ENCODE measurements at regions not wholly inside any gene's neighbourhood (a gene's known extent, or its start where the extent isn't known, plus 50 kb on each side); places are given as distances from the start of the nearest gene placed in this dataset.

DNA sequence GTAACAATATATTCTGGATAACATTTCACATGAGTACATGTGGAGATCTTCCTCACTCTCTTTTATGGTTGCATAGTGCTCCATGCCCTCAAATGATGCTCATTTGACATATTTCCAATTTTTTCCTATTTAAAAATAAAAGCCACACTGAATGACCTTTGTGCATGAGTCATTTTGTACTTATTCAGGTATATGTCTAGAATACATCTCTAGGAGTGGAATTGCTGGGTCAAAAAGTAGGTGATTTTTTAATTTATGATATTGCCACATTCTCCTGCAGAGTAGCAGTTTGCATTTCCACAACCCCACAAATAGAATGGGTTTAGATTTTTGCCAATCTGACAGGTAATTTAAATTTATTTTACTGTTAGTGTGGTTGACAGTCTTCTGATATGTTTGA lies 104.8 kb downstream of the RPAP3 start:
- TF ChIP-seq, protein P1, sequence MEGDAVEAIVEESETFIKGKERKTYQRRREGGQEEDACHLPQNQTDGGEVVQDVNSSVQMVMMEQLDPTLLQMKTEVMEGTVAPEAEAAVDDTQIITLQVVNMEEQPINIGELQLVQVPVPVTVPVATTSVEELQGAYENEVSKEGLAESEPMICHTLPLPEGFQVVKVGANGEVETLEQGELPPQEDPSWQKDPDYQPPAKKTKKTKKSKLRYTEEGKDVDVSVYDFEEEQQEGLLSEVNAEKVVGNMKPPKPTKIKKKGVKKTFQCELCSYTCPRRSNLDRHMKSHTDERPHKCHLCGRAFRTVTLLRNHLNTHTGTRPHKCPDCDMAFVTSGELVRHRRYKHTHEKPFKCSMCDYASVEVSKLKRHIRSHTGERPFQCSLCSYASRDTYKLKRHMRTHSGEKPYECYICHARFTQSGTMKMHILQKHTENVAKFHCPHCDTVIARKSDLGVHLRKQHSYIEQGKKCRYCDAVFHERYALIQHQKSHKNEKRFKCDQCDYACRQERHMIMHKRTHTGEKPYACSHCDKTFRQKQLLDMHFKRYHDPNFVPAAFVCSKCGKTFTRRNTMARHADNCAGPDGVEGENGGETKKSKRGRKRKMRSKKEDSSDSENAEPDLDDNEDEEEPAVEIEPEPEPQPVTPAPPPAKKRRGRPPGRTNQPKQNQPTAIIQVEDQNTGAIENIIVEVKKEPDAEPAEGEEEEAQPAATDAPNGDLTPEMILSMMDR (IDR thresholded peaks at IDR 0.05), result no peak
- H3K36me3 Mint-ChIP-seq (ENCODE audit: low read depth), result peaks cover 9% of the 10 kb centered on the region
- H3K9me3 Mint-ChIP-seq, result peaks cover 4% of the 10 kb centered on the region
- no peak overlapping the region for H3K27ac Mint-ChIP-seq
- no peak for DNase-seq
- H3K4me1 Mint-ChIP-seq (ENCODE audit: low read depth), result peaks cover 12% of the 10 kb centered on the region
- no peak overlapping the region for H3K4me3 Mint-ChIP-seq
- H3K27me3 Mint-ChIP-seq (ENCODE audit: insufficient read depth), result no peaks in the 10 kb centered on the region; the same call in 1 of the 2 replicates

DNA sequence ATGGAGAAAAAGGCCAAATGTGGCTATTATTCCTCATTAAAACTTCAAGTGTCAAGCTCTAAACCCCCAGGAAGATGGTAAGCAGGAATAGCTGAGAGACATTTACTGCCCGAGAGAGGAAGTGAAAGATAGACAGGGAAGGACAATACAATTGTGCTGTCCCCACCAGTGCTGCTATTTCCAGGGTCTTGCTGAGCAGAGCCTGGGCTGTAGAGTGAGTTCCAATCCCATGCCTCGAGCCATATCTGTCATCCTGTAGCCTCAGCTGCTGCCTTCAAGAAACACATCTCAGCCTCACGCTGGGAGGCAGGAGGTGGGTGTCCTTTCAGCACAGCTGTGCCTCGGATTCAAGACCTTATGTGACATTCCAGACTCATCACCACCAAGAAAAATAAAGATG lies 114.0 kb downstream of the RPAP3 start:
- no peak for DNase-seq
- TF ChIP-seq, protein P1 (IDR thresholded peaks at IDR 0.05), result no peak
- H3K27ac Mint-ChIP-seq, result no peak overlapping the region
- H3K9me3 Mint-ChIP-seq, result no peaks in the 10 kb centered on the region
- H3K27me3 Mint-ChIP-seq (ENCODE audit: insufficient read depth), result peaks cover under 1% of the 10 kb centered on the region
- H3K4me3 Mint-ChIP-seq, result no peak overlapping the region
- peaks cover 22% of the 10 kb centered on the region for H3K4me1 Mint-ChIP-seq (ENCODE audit: low read depth)
- H3K36me3 Mint-ChIP-seq (ENCODE audit: low read depth), result no peaks in the 10 kb centered on the region

DNA sequence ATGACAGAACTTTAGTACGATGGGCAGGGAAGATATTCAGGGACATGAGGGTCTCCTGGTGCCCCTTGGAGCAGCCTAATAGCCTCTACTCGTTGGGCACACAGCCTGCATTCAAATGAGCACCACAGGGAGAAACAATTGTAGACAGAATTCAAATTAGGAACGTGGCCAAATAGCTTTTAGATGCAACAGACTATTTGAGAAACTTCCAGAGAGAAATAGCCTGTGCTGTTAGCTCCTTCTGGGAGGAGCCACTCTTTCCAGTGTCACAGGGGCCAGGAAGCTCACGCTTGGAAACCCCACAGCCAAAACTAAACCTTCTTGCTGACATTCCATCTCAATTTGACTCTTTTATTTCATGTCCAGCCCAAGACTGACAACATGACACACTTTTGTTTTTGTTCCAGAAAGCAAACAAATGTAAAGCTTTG lies 114.5 kb downstream of the RPAP3 start:
- Mint-ChIP-seq H3K9me3 (no peaks in the 10 kb centered on the region), H3K36me3 (ENCODE audit: low read depth) (no peaks in the 10 kb centered on the region), H3K27ac (no peak overlapping the region), H3K27me3 (ENCODE audit: insufficient read depth) (peaks cover 2% of the 10 kb centered on the region), H3K4me3 (no peak overlapping the region), H3K4me1 (ENCODE audit: low read depth) (peaks cover 22% of the 10 kb centered on the region)
- no peak for DNase-seq
- TF ChIP-seq, protein P1 (IDR thresholded peaks at IDR 0.05), result no peak

DNA sequence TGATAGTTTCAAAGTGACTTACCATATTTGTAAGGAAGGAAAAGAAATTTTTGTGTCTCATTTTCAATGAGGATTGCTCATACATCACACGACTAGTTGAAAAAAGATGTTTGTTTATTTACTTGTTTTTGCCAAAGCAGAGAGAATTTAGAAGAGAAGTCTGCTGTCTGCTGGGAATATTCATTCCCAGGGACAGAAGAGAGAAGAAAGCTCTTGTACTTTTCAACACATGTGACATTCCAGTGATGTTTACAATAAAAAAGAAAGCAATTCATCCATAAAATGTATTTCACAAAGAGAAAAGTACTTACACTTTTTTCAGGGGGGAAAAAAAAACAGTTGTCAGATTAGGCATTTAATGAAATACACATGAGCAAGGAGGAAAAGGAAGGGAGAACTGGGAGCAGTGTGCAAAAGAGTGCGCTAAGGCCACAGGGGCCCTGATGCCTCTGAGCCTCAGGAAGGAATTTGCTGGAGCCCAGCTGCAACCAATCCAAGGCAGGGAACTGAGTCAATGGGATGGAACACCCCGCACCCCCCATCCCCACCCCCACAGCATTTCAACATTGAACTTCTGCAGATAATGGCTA lies 115.0 kb downstream of the RPAP3 start:
- Mint-ChIP-seq H3K4me3 (no peak overlapping the region), H3K4me1 (ENCODE audit: low read depth) (peaks cover 22% of the 10 kb centered on the region), H3K27me3 (ENCODE audit: insufficient read depth) (peaks cover 2% of the 10 kb centered on the region), H3K27ac (no peak overlapping the region), H3K9me3 (no peaks in the 10 kb centered on the region), H3K36me3 (ENCODE audit: low read depth) (no peaks in the 10 kb centered on the region)
- TF ChIP-seq, protein P1 (IDR thresholded peaks at IDR 0.05), result no peak
- DNase-seq, result no peak

DNA sequence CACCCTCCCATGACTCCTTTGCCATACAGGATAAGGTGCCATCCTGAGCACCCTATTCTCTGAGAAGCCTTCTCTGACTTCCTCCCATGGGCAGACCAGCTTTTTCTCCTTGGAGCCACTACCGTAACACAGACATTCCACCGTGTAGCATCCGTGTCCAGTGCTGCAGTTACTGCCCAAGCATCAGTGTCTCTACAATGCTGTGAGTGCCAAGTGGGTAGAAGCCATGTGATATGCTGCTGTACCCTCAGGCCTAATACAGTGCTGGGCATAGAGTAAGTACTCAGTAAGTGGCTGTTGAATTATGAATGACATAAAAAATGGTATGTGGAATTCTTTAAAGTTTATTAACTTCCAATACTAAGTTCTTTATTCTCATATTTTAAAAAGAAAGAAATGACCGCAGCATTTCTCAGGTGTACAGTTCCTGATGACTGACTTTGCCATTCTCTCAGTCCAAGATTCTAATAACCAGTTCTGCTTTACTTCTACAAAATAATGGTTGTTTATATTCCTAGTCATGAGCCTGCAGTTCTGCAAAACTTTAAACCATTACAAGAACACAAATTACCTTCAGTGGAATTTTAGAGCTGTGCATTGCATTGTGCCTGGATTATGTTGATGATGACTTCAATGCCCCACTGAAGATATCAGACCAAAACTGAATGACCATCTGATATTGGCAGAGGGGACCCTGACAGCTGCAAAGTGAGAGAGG lies 118.7 kb downstream of the RPAP3 start:
- no peaks in the 10 kb centered on the region for H3K36me3 Mint-ChIP-seq (ENCODE audit: low read depth)
- TF ChIP-seq, protein P1 (IDR thresholded peaks at IDR 0.05), result no peak
- peaks cover 9% of the 10 kb centered on the region for H3K27me3 Mint-ChIP-seq (ENCODE audit: insufficient read depth)

More for the DNA sequence above, 118.7 kb downstream of the RPAP3 start:
- Mint-ChIP-seq H3K9me3 (no peaks in the 10 kb centered on the region), H3K4me3 (no peak overlapping the region), H3K27ac (no peak overlapping the region; the same call in 1 of the 2 replicates), H3K4me1 (ENCODE audit: low read depth) (peaks cover 22% of the 10 kb centered on the region)
- DNase-seq, result no peak
